CMK (cell line): ENCODE measurements at regions not wholly inside any gene's neighbourhood (a gene's known extent, or its start where the extent isn't known, plus 50 kb on each side); places are given as distances from the start of the nearest gene placed in this dataset.

Source experiments
- DNase-seq: peaks from one replicate; pipeline ENCODE4 v3.0.0-alpha.2; 2010; ENCODE audit warnings: low read depth

GRCh38 chr6:155993240-155993639 lies 537.6 kb upstream of the NOX3 start:
- DNase-seq, result no peak

- DNase-seq, result no peak
Measured at GRCh38 chr6:155985660-155986138, 530.1 kb upstream of the NOX3 start.

GRCh38 chr6:155980768-155981079 lies 525.1 kb upstream of the NOX3 start:
- no peak for DNase-seq

GRCh38 chr6:155980014-155980767 lies 524.6 kb upstream of the NOX3 start:
- no peak for DNase-seq

- no peak for DNase-seq
Measured at GRCh38 chr6:155975506-155975905, 519.9 kb upstream of the NOX3 start.

- DNase-seq, result no peak
Measured at GRCh38 chr6:155974811-155975323, 519.2 kb upstream of the NOX3 start.

GRCh38 chr6:155974359-155974758 lies 518.7 kb upstream of the NOX3 start:
- no peak for DNase-seq

- no peak for DNase-seq
Measured at GRCh38 chr6:155970876-155971708, 515.5 kb upstream of the NOX3 start.

GRCh38 chr6:155970472-155970871 lies 514.8 kb upstream of the NOX3 start:
- no peak for DNase-seq

GRCh38 chr6:155968921-155969320 lies 513.3 kb upstream of the NOX3 start:
- DNase-seq, result no peak

GRCh38 chr6:155967322-155967721 lies 511.7 kb upstream of the NOX3 start:
- no peak for DNase-seq

- no peak for DNase-seq
Measured at GRCh38 chr6:155964544-155964943, 508.9 kb upstream of the NOX3 start.

GRCh38 chr6:155962276-155962675 lies 506.6 kb upstream of the NOX3 start:
- no peak for DNase-seq

GRCh38 chr6:155959898-155960495 lies 504.4 kb upstream of the NOX3 start:
- DNase-seq, result no peak

- DNase-seq, result no peak
Measured at GRCh38 chr6:155958550-155958949, 502.9 kb upstream of the NOX3 start.

- no peak for DNase-seq
Measured at GRCh38 chr6:155955038-155955437, 499.4 kb upstream of the NOX3 start.

- no peak for DNase-seq
Measured at GRCh38 chr6:155954149-155954548, 498.5 kb upstream of the NOX3 start.

GRCh38 chr6:155949256-155949655 lies 493.6 kb upstream of the NOX3 start:
- no peak for DNase-seq

GRCh38 chr6:155946860-155947259 lies 491.2 kb upstream of the NOX3 start:
- DNase-seq, result no peak

- no peak for DNase-seq
Measured at GRCh38 chr6:155943635-155944034, 488.0 kb upstream of the NOX3 start.

- DNase-seq, result no peak
Measured at GRCh38 chr6:155939253-155939652, 483.6 kb upstream of the NOX3 start.

GRCh38 chr6:155936551-155936950 lies 480.9 kb upstream of the NOX3 start:
- DNase-seq, result no peak

GRCh38 chr6:155936127-155936526 lies 480.5 kb upstream of the NOX3 start:
- no peak for DNase-seq
